HFFc6 (cell line): ENCODE measurements at regions not wholly inside any gene's neighbourhood (a gene's known extent, or its start where the extent isn't known, plus 50 kb on each side); places are given as distances from the start of the nearest gene placed in this dataset.

ENCODE experiments used
- DNase-seq: peaks from one replicate; pipeline ENCODE4 v3.0.0-alpha.2; 2018
- H3K27ac Mint-ChIP-seq: 2 replicates; pipeline ENCODE4 v1.8.0; 2020; ENCODE audit warnings: mild to moderate bottlenecking, mixed read lengths
- H3K27me3 Mint-ChIP-seq: 2 replicates; pipeline ENCODE4 v1.8.0; 2021; ENCODE audit warnings: mild to moderate bottlenecking, moderate library complexity, mixed read lengths; ENCODE audit not compliant: insufficient read depth
- H3K36me3 Mint-ChIP-seq: 2 replicates; pipeline ENCODE4 v1.8.0; 2021; ENCODE audit warnings: low read depth, mixed read lengths
- H3K4me1 Mint-ChIP-seq: 2 replicates; pipeline ENCODE4 v1.8.0; 2020; ENCODE audit warnings: low read depth, mixed read lengths
- H3K4me3 Mint-ChIP-seq: 2 replicates; pipeline ENCODE4 v1.8.0; 2020; ENCODE audit warnings: mild to moderate bottlenecking, moderate library complexity, mixed read lengths
- H3K9me3 Mint-ChIP-seq: 2 replicates; pipeline ENCODE4 v1.8.0; 2020; ENCODE audit warnings: mild to moderate bottlenecking, mixed read lengths
- TF ChIP-seq, protein P1 (sequence below): fragments of 200-600 bp; sonication (generic); IDR thresholded peaks from 2 replicates; pipeline ENCODE4 v1.5.0; 2021; ENCODE audit warnings: antibody characterized with exemption, mild to moderate bottlenecking

DNA sequence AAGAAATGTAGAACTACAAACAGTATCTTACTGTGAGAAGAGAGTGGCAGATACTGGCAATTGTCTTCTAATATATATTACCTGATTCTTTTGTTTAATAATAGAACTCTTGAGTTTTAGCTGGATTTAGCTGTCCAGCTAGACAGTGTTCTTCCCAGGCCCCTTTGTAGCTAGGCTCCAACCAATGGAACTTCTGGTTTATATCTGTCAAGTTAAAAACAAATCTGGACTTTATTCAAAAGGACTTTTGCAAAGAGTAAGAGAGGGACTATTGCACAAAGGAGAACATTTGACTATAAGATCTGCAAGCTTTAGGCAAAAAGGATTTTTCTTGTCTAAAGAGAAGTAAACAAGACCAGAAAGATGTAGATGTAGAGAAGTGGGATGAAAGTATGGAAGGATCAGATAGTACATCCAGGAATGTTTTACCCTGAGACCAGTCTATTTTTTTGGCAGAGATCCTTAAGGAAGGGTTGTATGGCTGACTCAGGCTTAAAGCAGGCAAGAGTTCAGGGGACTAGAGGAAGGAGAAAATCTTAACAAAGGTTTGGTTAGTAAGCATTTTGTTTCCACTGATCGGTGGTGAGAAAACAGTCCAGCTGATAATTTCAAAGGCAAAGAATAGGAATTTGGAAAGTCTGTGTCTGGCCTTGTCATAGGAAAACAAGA, 111.1 kb upstream of the PLEKHA5 start:
- no peaks in the 10 kb centered on the region for H3K9me3 Mint-ChIP-seq
- H3K27me3 Mint-ChIP-seq, result no peaks in the 10 kb centered on the region; the same call in none of the 2 replicates
- TF ChIP-seq, protein P1, sequence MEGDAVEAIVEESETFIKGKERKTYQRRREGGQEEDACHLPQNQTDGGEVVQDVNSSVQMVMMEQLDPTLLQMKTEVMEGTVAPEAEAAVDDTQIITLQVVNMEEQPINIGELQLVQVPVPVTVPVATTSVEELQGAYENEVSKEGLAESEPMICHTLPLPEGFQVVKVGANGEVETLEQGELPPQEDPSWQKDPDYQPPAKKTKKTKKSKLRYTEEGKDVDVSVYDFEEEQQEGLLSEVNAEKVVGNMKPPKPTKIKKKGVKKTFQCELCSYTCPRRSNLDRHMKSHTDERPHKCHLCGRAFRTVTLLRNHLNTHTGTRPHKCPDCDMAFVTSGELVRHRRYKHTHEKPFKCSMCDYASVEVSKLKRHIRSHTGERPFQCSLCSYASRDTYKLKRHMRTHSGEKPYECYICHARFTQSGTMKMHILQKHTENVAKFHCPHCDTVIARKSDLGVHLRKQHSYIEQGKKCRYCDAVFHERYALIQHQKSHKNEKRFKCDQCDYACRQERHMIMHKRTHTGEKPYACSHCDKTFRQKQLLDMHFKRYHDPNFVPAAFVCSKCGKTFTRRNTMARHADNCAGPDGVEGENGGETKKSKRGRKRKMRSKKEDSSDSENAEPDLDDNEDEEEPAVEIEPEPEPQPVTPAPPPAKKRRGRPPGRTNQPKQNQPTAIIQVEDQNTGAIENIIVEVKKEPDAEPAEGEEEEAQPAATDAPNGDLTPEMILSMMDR, result no peak
- peak overlapping the region; percentile 22; the same call in 1 of the 2 replicates for H3K4me3 Mint-ChIP-seq
- DNase-seq, result peak; percentile 70
- H3K4me1 Mint-ChIP-seq, result peaks cover 46% of the 10 kb centered on the region
- no peaks in the 10 kb centered on the region for H3K36me3 Mint-ChIP-seq
- H3K27ac Mint-ChIP-seq, result peak overlapping the region; percentile 80

DNA sequence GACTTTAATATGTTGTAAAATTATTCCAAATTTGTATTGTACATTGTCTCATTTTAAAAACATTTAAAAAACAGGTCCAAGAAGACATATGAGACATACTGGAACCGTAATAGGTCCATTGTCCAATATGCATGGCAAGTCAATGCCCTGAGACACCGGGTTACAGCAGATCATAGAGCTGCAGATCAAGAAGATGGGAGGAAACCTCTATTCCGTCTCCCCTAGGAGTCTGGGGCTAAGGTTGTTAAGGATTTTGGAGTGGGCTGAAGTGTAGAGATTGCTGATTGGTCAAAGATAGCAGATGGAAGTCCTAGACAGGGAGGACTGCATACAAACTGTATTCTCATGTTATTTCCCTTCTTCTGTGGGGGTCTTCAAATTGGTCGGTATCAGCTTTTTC, 108.3 kb upstream of the PLEKHA5 start:
- H3K27ac Mint-ChIP-seq, result no peak overlapping the region
- H3K9me3 Mint-ChIP-seq, result no peaks in the 10 kb centered on the region
- H3K36me3 Mint-ChIP-seq, result no peaks in the 10 kb centered on the region
- no peak for DNase-seq
- no peak overlapping the region for H3K4me3 Mint-ChIP-seq
- H3K4me1 Mint-ChIP-seq, result peaks cover 46% of the 10 kb centered on the region
- no peaks in the 10 kb centered on the region; the same call in none of the 2 replicates for H3K27me3 Mint-ChIP-seq
- TF ChIP-seq, protein P1, result no peak

DNA sequence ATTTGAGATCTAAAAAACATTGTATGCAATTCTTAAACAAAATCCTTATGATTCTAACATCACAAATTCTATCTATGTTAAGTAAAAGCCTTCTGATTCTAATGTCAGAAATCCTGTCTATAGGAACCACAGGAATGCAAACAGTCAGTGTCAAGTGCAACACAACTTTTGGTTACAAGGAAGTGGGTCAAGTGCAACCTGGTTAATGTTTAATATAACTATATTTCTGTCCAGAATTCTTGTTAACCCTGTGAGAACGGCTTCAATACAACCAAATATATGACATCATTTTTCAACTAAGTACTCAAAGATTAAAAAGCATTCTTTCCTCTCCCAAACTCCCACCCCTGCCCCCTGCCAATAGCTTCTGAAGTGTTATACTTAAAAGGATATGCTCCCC, 107.9 kb upstream of the PLEKHA5 start:
- Mint-ChIP-seq H3K36me3 (no peaks in the 10 kb centered on the region), H3K4me1 (peaks cover 46% of the 10 kb centered on the region), H3K4me3 (no peak overlapping the region), H3K9me3 (no peaks in the 10 kb centered on the region), H3K27me3 (no peaks in the 10 kb centered on the region; the same call in none of the 2 replicates), H3K27ac (no peak overlapping the region)
- no peak for DNase-seq
- TF ChIP-seq, protein P1, result no peak

DNA sequence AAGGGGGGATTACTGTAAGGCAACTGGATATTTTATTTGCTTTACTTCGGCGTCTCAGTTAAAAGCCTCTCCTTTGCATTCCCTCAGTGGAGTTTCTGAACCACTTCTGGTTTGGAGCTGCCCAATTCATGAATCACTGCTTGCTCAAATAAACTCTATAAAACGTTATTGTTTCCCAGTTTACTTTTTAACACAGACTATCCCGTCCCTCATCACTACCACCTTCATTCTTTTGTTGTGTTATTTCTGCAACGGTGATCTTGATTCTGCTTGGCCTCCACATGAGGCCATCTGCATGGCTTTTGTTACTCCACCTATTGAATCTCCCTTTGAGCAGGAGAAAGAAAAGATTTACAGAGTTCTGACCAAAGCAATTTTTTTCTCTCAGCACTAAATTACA, 104.0 kb upstream of the PLEKHA5 start:
- Mint-ChIP-seq H3K27ac (no peak overlapping the region), H3K27me3 (no peaks in the 10 kb centered on the region; the same call in 1 of the 2 replicates), H3K4me1 (peaks cover 24% of the 10 kb centered on the region), H3K4me3 (no peak overlapping the region), H3K9me3 (no peaks in the 10 kb centered on the region), H3K36me3 (no peaks in the 10 kb centered on the region)
- DNase-seq, result no peak
- TF ChIP-seq, protein P1, result no peak

DNA sequence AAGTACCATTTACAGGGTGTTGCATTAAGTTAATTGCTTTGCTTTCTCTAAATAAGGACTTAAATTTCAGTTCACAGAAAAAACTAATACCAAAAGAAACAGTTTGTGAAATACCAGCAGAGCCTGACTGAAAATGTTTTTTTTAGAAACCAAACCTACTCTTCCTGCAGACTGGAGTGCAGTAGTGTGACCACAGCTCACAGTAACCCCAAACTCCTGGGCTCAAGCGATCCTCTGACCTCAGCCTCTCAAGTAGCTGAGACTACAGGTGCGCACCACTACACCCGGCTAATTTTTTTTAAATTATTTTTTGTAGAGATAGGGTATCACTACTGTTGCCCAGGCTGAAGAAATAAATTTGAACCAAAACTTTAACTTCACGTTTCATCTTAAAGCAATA, 103.5 kb upstream of the PLEKHA5 start:
- no peaks in the 10 kb centered on the region for H3K9me3 Mint-ChIP-seq
- no peaks in the 10 kb centered on the region; the same call in 1 of the 2 replicates for H3K27me3 Mint-ChIP-seq
- TF ChIP-seq, protein P1, result no peak
- no peak overlapping the region for H3K27ac Mint-ChIP-seq
- H3K4me1 Mint-ChIP-seq, result peaks cover 28% of the 10 kb centered on the region
- H3K4me3 Mint-ChIP-seq, result no peak overlapping the region
- no peak for DNase-seq
- H3K36me3 Mint-ChIP-seq, result no peaks in the 10 kb centered on the region
